H1 (cell line): ENCODE measurements at regions not wholly inside any gene's neighbourhood (a gene's known extent, or its start where the extent isn't known, plus 50 kb on each side); places are given as distances from the start of the nearest gene placed in this dataset.

Source experiments
- CTCF ChIA-PET: fragments of 300-600 bp; sonication (Branson Sonifier 250); formaldehyde crosslinking; loops from one replicate; lab custom pipeline; 2021; ENCODE audit not compliant: partially characterized antibody; lab: Charles Lee
- POLR2A ChIA-PET: fragments of 300-600 bp; sonication (Branson Sonifier 250); formaldehyde crosslinking; loops from one replicate; lab custom pipeline; 2021; ENCODE audit warnings: inconsistent platforms; ENCODE audit not compliant: partially characterized antibody; lab: Charles Lee
- DNase-seq, 2 experiments: peaks; one replicate each; pipeline versions ENCODE4 v3.0.0 to v3.0.0-alpha.2; 2010 to 2022; ENCODE audit warnings: low spot score in 2 of 2, low read depth in 1 of 2, mixed read lengths in 1 of 2
- FAIRE-seq: peaks from 2 replicates; lab custom pipeline; 2011; peaks lifted over from hg19 to GRCh38; lab: Jason Lieb, UNC
- H2AFZ ChIP-seq: 2 replicates; pipeline ENCODE4 v1.8.1; 2012; ENCODE audit warnings: low read length, inconsistent platforms
- H2AK5ac ChIP-seq: 2 replicates; pipeline ENCODE4 v1.6.1; 2013; ENCODE audit warnings: low read depth, low read length
- H2BK120ac ChIP-seq: replicated peaks from 2 replicates; pipeline ENCODE3; 2013; ENCODE audit warnings: low read depth, low read length, inconsistent platforms
- H2BK12ac ChIP-seq: 2 replicates; pipeline ENCODE4 v1.6.1; 2013; ENCODE audit warnings: low read depth, low read length
- H2BK15ac ChIP-seq: 2 replicates; pipeline ENCODE4 v1.6.1; 2013; ENCODE audit warnings: low read length
- H2BK20ac ChIP-seq: 2 replicates; pipeline ENCODE4 v1.6.1; 2013; ENCODE audit warnings: low read length
- H2BK5ac ChIP-seq: 2 replicates; pipeline ENCODE4 v1.6.1; 2013; ENCODE audit warnings: low read depth, low read length
- H3K14ac ChIP-seq: 2 replicates; pipeline ENCODE4 v1.6.1; 2013; ENCODE audit warnings: inconsistent platforms; ENCODE audit not compliant: insufficient read length
- H3K18ac ChIP-seq: 2 replicates; pipeline ENCODE4 v1.6.1; 2013; ENCODE audit warnings: low read length; ENCODE audit errors: extremely low read depth
- H3K23ac ChIP-seq: 2 replicates; pipeline ENCODE4 v1.6.1; 2013; ENCODE audit warnings: inconsistent platforms; ENCODE audit not compliant: insufficient read length
- H3K23me2 ChIP-seq: 2 replicates; pipeline ENCODE4 v1.6.1; 2013; ENCODE audit warnings: low read depth, low read length
- H3K27ac ChIP-seq: 2 replicates; pipeline ENCODE4 v1.6.1; 2011; ENCODE audit warnings: low read depth, low read length, inconsistent platforms
- H3K27me3 ChIP-seq, 4 experiments: replicated peaks in 1 of 4; 1 replicate in 1 of 4; 2 replicates in 3 of 4; pipeline versions ENCODE4 v1.6.1 to v1.8.1; 2011 to 2013; ENCODE audit warnings: low read length in 3 of 4, mild to moderate bottlenecking in 3 of 4, inconsistent platforms in 2 of 4, mixed read lengths in 2 of 4, moderate library complexity in 1 of 4; ENCODE audit not compliant: control insufficient read depth in 3 of 4, insufficient read depth in 3 of 4; ENCODE audit errors: extremely low read depth in 1 of 4
- H3K36me3 ChIP-seq, 4 experiments: 2 replicates each; pipeline versions ENCODE4 v1.6.1 to v1.8.1; 2011 to 2013; ENCODE audit warnings: mild to moderate bottlenecking in 4 of 4, low read length in 3 of 4, moderate library complexity in 2 of 4, control low read depth in 1 of 4, inconsistent platforms in 1 of 4; ENCODE audit not compliant: insufficient read depth in 4 of 4, control insufficient read depth in 2 of 4
- H3K4ac ChIP-seq: replicated peaks from 2 replicates; pipeline ENCODE3; 2013; ENCODE audit warnings: low read length, low read depth, mixed read lengths, inconsistent platforms; ENCODE audit not compliant: insufficient read length
- H3K4me1 ChIP-seq, 4 experiments: replicated peaks in 1 of 4; 1 replicate in 1 of 4; 2 replicates in 3 of 4; pipeline versions ENCODE4 v1.6.1 to v1.8.1; 2011 to 2013; ENCODE audit warnings: low read length in 3 of 4, inconsistent platforms in 2 of 4, mixed read lengths in 1 of 4; ENCODE audit not compliant: insufficient read depth in 4 of 4, control insufficient read depth in 3 of 4
- H3K4me2 ChIP-seq, 2 experiments: 2 replicates each; pipeline versions ENCODE4 v1.6.1 to v1.8.1; 2011 to 2013; ENCODE audit warnings: low read depth in 2 of 2, low read length in 2 of 2, control low read depth in 1 of 2, inconsistent platforms in 1 of 2, mild to moderate bottlenecking in 1 of 2; ENCODE audit not compliant: insufficient read depth in 1 of 2
- H3K4me3 ChIP-seq, 4 experiments: fragments of 200-600, 300-600 bp in 1 of 4; sonication (generic), shearing (Covaris generic), sonication (Bioruptor Twin) in 1 of 4; 2 replicates each; pipeline versions ENCODE4 v1.5.1 to v1.8.1; 2011 to 2016; ENCODE audit warnings: low read length in 4 of 4, low read depth in 3 of 4, control low read depth in 2 of 4, inconsistent platforms in 2 of 4, mild to moderate bottlenecking in 2 of 4, mixed read lengths in 1 of 4, moderate library complexity in 1 of 4; ENCODE audit not compliant: insufficient read depth in 2 of 4; ENCODE audit errors: extremely low read depth in 1 of 4
- H3K56ac ChIP-seq: replicated peaks from 2 replicates; pipeline ENCODE3; 2013; ENCODE audit warnings: low read depth, mild to moderate bottlenecking, mixed read lengths, low read length, inconsistent platforms; ENCODE audit not compliant: insufficient read length
- H3K79me1 ChIP-seq: 2 replicates; pipeline ENCODE4 v1.6.1; 2013; ENCODE audit warnings: low read depth, low read length, control low read depth
- H3K79me2 ChIP-seq, 2 experiments: 2 replicates each; pipeline versions ENCODE4 v1.6.1 to v1.8.1; 2012 to 2013; ENCODE audit warnings: low read length in 2 of 2, mild to moderate bottlenecking in 2 of 2, inconsistent platforms in 1 of 2; ENCODE audit not compliant: insufficient read depth in 2 of 2, control insufficient read depth in 1 of 2
- H3K9ac ChIP-seq, 4 experiments: replicated peaks in 1 of 4; 1 replicate in 1 of 4; 2 replicates in 3 of 4; pipeline versions ENCODE4 v1.6.1 to v1.8.1; 2011 to 2013; ENCODE audit warnings: low read depth in 3 of 4, low read length in 3 of 4, control low read depth in 2 of 4, mild to moderate bottlenecking in 2 of 4, moderate library complexity in 2 of 4, inconsistent platforms in 1 of 4; ENCODE audit errors: extremely low read depth in 1 of 4
- H3K9me3 ChIP-seq, 2 experiments: 2 replicates each; pipeline versions ENCODE4 v1.6.1 to v1.8.1; 2012 to 2013; ENCODE audit warnings: mild to moderate bottlenecking in 2 of 2, moderate library complexity in 2 of 2, control low read depth in 1 of 2, inconsistent platforms in 1 of 2, low read depth in 1 of 2, low read length in 1 of 2, mixed read lengths in 1 of 2; ENCODE audit not compliant: insufficient read depth in 2 of 2
- H4K20me1 ChIP-seq, 2 experiments: replicated peaks in 1 of 2; 2 replicates each; pipeline versions ENCODE3 to v1.8.1; 2011 to 2013; ENCODE audit warnings: inconsistent platforms in 2 of 2, low read length in 2 of 2, mild to moderate bottlenecking in 1 of 2; ENCODE audit not compliant: insufficient read depth in 2 of 2, control insufficient read depth in 1 of 2
- H4K5ac ChIP-seq: 2 replicates; pipeline ENCODE4 v1.6.1; 2013; ENCODE audit warnings: low read length, low read depth, mixed read lengths, inconsistent platforms; ENCODE audit not compliant: insufficient read length
- H4K8ac ChIP-seq: 2 replicates; pipeline ENCODE4 v1.8.0; 2013; ENCODE audit warnings: mild to moderate bottlenecking, moderate library complexity, low read length, inconsistent platforms; ENCODE audit not compliant: insufficient read depth; ENCODE audit errors: extremely low read depth
- H4K91ac ChIP-seq: replicated peaks from 2 replicates; pipeline ENCODE3; 2013; ENCODE audit warnings: low read length, mixed read lengths, inconsistent platforms; ENCODE audit not compliant: insufficient read length
- SAP30 ChIP-seq: fragments of 300-600 bp; sonication (generic); IDR thresholded peaks from 2 replicates; pipeline ENCODE4 v1.7.1; 2012; ENCODE audit warnings: low read length, moderate library complexity, mild to moderate bottlenecking, inconsistent platforms; ENCODE audit not compliant: insufficient read depth, insufficient replicate concordance
- WGBS, 2 experiments: shearing (Covaris generic) in 1 of 2; methylation state at CpG; one replicate each; pipeline versions ENCODE4 v1.1.6 to v1.1.7; 2013 to 2015; ENCODE audit warnings: low lambda C conversion rate in 2 of 2, mixed read lengths in 2 of 2, inconsistent platforms in 1 of 2, low coverage in 1 of 2, missing lambda C conversion rate in 1 of 2; ENCODE audit not compliant: insufficient replicate concordance in 2 of 2, insufficient coverage in 1 of 2, insufficient read length in 1 of 2; ENCODE audit errors: extremely low coverage in 1 of 2, missing lambda C conversion rate in 1 of 2; 5-methylcytosine and 5-hydroxymethylcytosine counted together

GRCh38 chr11:8831861-8832260 is 79.1 kb upstream of the AKIP1 start:
- Histone ChIP-seq H4K91ac (peak overlapping the region; percentile 22), H3K36me3 (no peaks in the 10 kb centered on the region), H2BK12ac (0 out of 2 replicates have a peak overlapping the region, but pooled peaks have one; percentile 34), H2BK15ac (no peak overlapping the region), H3K79me1 (no peaks in the 10 kb centered on the region), H3K23ac (no peak overlapping the region), H3K14ac (no peak overlapping the region), H2AK5ac (no peak overlapping the region), H3K9ac (no peak overlapping the region), H3K23me2 (peaks cover 4% of the 10 kb centered on the region; the same call in 1 of the 2 replicates), H2AFZ (no peak overlapping the region), H4K8ac (no peak overlapping the region), H3K4me2 (no peak overlapping the region), H3K18ac (no peak overlapping the region), H3K27me3 (no peaks in the 10 kb centered on the region), H2BK20ac (peak overlapping the region; percentile 63; the same call in 1 of the 2 replicates), H4K20me1 (peaks cover 0 to 3% of the 10 kb centered on the region in 2 experiments), H3K4me1 (peaks cover 6 to 29% (median 18%) of the 10 kb centered on the region in 4 experiments), H3K4ac (no peak overlapping the region), H4K5ac (no peak overlapping the region), H2BK5ac (no peak overlapping the region), H3K4me3 (no peak overlapping the region), H3K27ac (no peak overlapping the region), H3K56ac (no peak overlapping the region), H3K79me2 (no peaks in the 10 kb centered on the region), H3K9me3 (no peaks in the 10 kb centered on the region), H2BK120ac (no peak overlapping the region)
- no peak for FAIRE-seq
- CTCF ChIA-PET = interaction anchor here (0.7 to 4.8 kb wide), 2 partner anchors 10 to 19 kb away, joined by 3 to 28 read pairs; a partner anchor contains a TSS
- POLR2A ChIA-PET = interaction anchor here (0.7 kb wide), 1 partner anchor 97 kb away, joined by 3 read pairs; no protein-coding TSS in a partner anchor
- no peak for DNase-seq
- WGBS, 2 experiments = 80% methylated on average over 9 of the region's 9 CpGs; no CpG with 5 or more reads in 1 of the 2 experiments
- no peak for TF ChIP-seq SAP30
